ENCODE measurements at regions not wholly inside any gene's neighbourhood (a gene's known extent, or its start where the extent isn't known, plus 50 kb on each side); places are given as distances from the start of the nearest gene placed in this dataset.

- TF ChIP-seq CTCF (IDR thresholded peaks at IDR 0.05) (no peak), POLR2A (IDR thresholded peaks at IDR 0.05) (no peak)
Observed at GRCh38 chr16:27737513-27737912, 187.6 kb downstream of the KATNIP start.

All from heart left ventricle (tissue), 13 donors.